ENCODE measurements at regions not wholly inside any gene's neighbourhood (a gene's known extent, or its start where the extent isn't known, plus 50 kb on each side); places are given as distances from the start of the nearest gene placed in this dataset.

GRCh38 chr7:81280531-81280930 is 361.7 kb upstream of the SEMA3C start:
- DNase-seq (ENCODE audit: low read depth): no peak
- no peak overlapping the region for H3K4me3 ChIP-seq (ENCODE audit: control insufficient read depth, low read depth, low read length)
- no peak for TF ChIP-seq CTCF (IDR thresholded peaks at IDR 0.05; ENCODE audit: control insufficient read depth, insufficient read depth, low read depth, low read length, missing control alignments)

- no peak for TF ChIP-seq CTCF (IDR thresholded peaks at IDR 0.05; ENCODE audit: control insufficient read depth, insufficient read depth, low read depth, low read length, missing control alignments)
- no peak overlapping the region for H3K4me3 ChIP-seq (ENCODE audit: control insufficient read depth, low read depth, low read length)
Observed at GRCh38 chr7:81277691-81278090, 358.8 kb upstream of the SEMA3C start.

GRCh38 chr7:81273601-81274397 is 354.9 kb upstream of the SEMA3C start:
- no peak for DNase-seq (ENCODE audit: low read depth)
- no peak for TF ChIP-seq CTCF (IDR thresholded peaks at IDR 0.05; ENCODE audit: control insufficient read depth, insufficient read depth, low read depth, low read length, missing control alignments)
- no peak overlapping the region for H3K4me3 ChIP-seq (ENCODE audit: control insufficient read depth, low read depth, low read length)

More at GRCh38 chr7:81277691-81278090, 358.8 kb upstream of the SEMA3C start:
- DNase-seq (ENCODE audit: low read depth): no peak

- no peak for DNase-seq (ENCODE audit: low read depth)
- H3K4me3 ChIP-seq (ENCODE audit: control insufficient read depth, low read depth, low read length): no peak overlapping the region
- TF ChIP-seq CTCF (IDR thresholded peaks at IDR 0.05; ENCODE audit: control insufficient read depth, insufficient read depth, low read depth, low read length, missing control alignments): no peak
Observed at GRCh38 chr7:81272176-81272575, 353.3 kb upstream of the SEMA3C start.

GRCh38 chr7:81268551-81268950 is 349.7 kb upstream of the SEMA3C start:
- no peak overlapping the region for H3K4me3 ChIP-seq (ENCODE audit: control insufficient read depth, low read depth, low read length)
- DNase-seq (ENCODE audit: low read depth): no peak
- TF ChIP-seq CTCF (IDR thresholded peaks at IDR 0.05; ENCODE audit: control insufficient read depth, insufficient read depth, low read depth, low read length, missing control alignments): no peak

- no peak overlapping the region for H3K4me3 ChIP-seq (ENCODE audit: control insufficient read depth, low read depth, low read length)
- no peak for DNase-seq (ENCODE audit: low read depth)
- no peak for TF ChIP-seq CTCF (IDR thresholded peaks at IDR 0.05; ENCODE audit: control insufficient read depth, insufficient read depth, low read depth, low read length, missing control alignments)
Observed at GRCh38 chr7:81267508-81267907, 348.7 kb upstream of the SEMA3C start.
